K562 (cell line): ENCODE measurements at regions not wholly inside any gene's neighbourhood (a gene's known extent, or its start where the extent isn't known, plus 50 kb on each side); places are given as distances from the start of the nearest gene placed in this dataset.
A peak's percentile ranks its signal among the peaks of the same experiment; 100 is the strongest.

Source experiments
- BCOR ChIP-seq: fragments of 450-650 bp; IDR thresholded peaks from 2 replicates; pipeline ENCODE4 v1.6.1; 2016
- DMBX1 ChIP-seq: fragments of 250-450 bp; sonication (Bioruptor Pico); IDR thresholded peaks from 2 replicates; pipeline ENCODE4 v1.8.0; 2022; ENCODE audit warnings: inconsistent platforms, mild to moderate bottlenecking, moderate library complexity, borderline replicate concordance
- HEY1 ChIP-seq: fragments of 250-450 bp; sonication (Bioruptor Pico); IDR thresholded peaks from 2 replicates; pipeline ENCODE4 v1.5.0; 2020; ENCODE audit warnings: mild to moderate bottlenecking, moderate library complexity, borderline replicate concordance
- HMGN3 ChIP-seq: IDR thresholded peaks from 2 replicates; pipeline ENCODE4 v1.6.1; 2011; ENCODE audit warnings: borderline replicate concordance, low read depth, mild to moderate bottlenecking, mixed read lengths, low read length; ENCODE audit not compliant: insufficient read length; ENCODE audit errors: extremely low read depth
- MTA3 ChIP-seq: fragments of 450-650 bp; formaldehyde crosslinking; IDR thresholded peaks from 2 replicates; pipeline ENCODE4 v1.6.1; 2017; ENCODE audit warnings: mild to moderate bottlenecking, borderline replicate concordance
- PCBP2 ChIP-seq: fragments of 200-400 bp; formaldehyde crosslinking; IDR thresholded peaks from 2 replicates; pipeline ENCODE4 v1.6.1; 2018; ENCODE audit warnings: low read length, low read depth, mild to moderate bottlenecking, moderate library complexity; ENCODE audit not compliant: poor library complexity, severe bottlenecking
- RFX7 ChIP-seq: fragments of 250-450 bp; sonication (Bioruptor Pico); IDR thresholded peaks from 2 replicates; pipeline ENCODE4 v1.5.1; 2021; ENCODE audit warnings: mild to moderate bottlenecking
- TF ChIP-seq, protein P1 (sequence below): fragments of 250-450 bp; sonication (Bioruptor Pico); IDR thresholded peaks from 2 replicates; pipeline ENCODE4 v1.5.0; 2021; ENCODE audit warnings: mild to moderate bottlenecking, borderline replicate concordance
- TF ChIP-seq, protein P2 (sequence below): fragments of 200-600 bp; sonication (generic); IDR thresholded peaks from one replicate; pipeline ENCODE4 v1.6.1; 2012; ENCODE audit warnings: mild to moderate bottlenecking, low read depth, low read length, inconsistent platforms
- TF ChIP-seq, protein P3 (sequence below), 2 experiments: fragments of 450-650 bp; conservative IDR thresholded peaks; 2 replicates each; pipeline ENCODE4 v1.6.1; 2017; ENCODE audit warnings: mild to moderate bottlenecking in 2 of 2, moderate library complexity in 2 of 2

DNA sequence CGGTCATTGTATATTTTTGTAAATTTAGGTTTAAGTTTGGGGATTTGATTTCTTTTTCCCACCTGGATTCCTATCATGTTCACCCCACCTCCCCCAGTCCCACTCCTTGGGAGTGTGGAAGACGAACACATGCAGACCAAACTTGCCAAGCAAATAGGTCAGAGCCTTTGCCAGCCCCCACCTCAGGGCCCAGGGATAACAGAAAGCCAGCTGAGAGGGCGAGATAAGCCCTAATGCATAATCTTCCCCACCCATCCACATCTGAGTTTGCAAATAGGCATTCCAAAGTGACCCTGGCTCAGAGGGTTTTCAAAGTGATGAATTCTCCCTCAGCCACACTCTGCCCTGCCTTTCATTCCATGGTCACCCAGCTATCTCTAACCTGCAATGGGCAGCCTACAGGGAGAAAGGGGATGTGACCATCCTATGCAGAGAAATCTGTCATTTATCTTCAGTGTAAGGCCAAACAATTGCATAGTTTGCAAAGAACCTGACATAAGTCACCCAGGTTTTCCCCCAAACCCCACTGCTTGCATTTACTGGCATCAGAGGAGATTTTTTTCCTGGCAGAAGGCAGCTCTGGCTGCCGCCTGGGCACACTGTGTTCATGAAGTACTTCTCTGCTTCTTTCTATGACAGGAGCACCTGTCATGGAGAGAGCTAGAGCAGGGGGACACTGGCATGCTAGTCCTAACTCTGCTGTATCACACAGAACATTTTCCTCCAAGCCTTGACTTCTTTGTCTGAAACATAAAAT is 69.0 kb upstream of the NFIA start (continued):
- TF ChIP-seq RFX7 (CRISPR knock-in tag) (no peak), HEY1 (CRISPR knock-in tag) (no peak), HMGN3 (peak; percentile 95), MTA3 (peak; percentile 96), DMBX1 (CRISPR knock-in tag) (peak; percentile 82; the same call in 1 of the 2 replicates), PCBP2 (no peak), BCOR (peak; percentile 74)
- TF ChIP-seq, protein P1, sequence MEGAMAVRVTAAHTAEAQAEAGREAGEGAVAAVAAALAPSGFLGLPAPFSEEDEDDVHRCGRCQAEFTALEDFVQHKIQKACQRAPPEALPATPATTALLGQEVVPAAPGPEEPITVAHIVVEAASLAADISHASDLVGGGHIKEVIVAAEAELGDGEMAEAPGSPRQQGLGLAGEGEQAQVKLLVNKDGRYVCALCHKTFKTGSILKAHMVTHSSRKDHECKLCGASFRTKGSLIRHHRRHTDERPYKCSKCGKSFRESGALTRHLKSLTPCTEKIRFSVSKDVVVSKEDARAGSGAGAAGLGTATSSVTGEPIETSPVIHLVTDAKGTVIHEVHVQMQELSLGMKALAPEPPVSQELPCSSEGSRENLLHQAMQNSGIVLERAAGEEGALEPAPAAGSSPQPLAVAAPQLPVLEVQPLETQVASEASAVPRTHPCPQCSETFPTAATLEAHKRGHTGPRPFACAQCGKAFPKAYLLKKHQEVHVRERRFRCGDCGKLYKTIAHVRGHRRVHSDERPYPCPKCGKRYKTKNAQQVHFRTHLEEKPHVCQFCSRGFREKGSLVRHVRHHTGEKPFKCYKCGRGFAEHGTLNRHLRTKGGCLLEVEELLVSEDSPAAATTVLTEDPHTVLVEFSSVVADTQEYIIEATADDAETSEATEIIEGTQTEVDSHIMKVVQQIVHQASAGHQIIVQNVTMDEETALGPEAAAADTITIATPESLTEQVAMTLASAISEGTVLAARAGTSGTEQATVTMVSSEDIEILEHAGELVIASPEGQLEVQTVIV, result no peak
- TF ChIP-seq, protein P2, sequence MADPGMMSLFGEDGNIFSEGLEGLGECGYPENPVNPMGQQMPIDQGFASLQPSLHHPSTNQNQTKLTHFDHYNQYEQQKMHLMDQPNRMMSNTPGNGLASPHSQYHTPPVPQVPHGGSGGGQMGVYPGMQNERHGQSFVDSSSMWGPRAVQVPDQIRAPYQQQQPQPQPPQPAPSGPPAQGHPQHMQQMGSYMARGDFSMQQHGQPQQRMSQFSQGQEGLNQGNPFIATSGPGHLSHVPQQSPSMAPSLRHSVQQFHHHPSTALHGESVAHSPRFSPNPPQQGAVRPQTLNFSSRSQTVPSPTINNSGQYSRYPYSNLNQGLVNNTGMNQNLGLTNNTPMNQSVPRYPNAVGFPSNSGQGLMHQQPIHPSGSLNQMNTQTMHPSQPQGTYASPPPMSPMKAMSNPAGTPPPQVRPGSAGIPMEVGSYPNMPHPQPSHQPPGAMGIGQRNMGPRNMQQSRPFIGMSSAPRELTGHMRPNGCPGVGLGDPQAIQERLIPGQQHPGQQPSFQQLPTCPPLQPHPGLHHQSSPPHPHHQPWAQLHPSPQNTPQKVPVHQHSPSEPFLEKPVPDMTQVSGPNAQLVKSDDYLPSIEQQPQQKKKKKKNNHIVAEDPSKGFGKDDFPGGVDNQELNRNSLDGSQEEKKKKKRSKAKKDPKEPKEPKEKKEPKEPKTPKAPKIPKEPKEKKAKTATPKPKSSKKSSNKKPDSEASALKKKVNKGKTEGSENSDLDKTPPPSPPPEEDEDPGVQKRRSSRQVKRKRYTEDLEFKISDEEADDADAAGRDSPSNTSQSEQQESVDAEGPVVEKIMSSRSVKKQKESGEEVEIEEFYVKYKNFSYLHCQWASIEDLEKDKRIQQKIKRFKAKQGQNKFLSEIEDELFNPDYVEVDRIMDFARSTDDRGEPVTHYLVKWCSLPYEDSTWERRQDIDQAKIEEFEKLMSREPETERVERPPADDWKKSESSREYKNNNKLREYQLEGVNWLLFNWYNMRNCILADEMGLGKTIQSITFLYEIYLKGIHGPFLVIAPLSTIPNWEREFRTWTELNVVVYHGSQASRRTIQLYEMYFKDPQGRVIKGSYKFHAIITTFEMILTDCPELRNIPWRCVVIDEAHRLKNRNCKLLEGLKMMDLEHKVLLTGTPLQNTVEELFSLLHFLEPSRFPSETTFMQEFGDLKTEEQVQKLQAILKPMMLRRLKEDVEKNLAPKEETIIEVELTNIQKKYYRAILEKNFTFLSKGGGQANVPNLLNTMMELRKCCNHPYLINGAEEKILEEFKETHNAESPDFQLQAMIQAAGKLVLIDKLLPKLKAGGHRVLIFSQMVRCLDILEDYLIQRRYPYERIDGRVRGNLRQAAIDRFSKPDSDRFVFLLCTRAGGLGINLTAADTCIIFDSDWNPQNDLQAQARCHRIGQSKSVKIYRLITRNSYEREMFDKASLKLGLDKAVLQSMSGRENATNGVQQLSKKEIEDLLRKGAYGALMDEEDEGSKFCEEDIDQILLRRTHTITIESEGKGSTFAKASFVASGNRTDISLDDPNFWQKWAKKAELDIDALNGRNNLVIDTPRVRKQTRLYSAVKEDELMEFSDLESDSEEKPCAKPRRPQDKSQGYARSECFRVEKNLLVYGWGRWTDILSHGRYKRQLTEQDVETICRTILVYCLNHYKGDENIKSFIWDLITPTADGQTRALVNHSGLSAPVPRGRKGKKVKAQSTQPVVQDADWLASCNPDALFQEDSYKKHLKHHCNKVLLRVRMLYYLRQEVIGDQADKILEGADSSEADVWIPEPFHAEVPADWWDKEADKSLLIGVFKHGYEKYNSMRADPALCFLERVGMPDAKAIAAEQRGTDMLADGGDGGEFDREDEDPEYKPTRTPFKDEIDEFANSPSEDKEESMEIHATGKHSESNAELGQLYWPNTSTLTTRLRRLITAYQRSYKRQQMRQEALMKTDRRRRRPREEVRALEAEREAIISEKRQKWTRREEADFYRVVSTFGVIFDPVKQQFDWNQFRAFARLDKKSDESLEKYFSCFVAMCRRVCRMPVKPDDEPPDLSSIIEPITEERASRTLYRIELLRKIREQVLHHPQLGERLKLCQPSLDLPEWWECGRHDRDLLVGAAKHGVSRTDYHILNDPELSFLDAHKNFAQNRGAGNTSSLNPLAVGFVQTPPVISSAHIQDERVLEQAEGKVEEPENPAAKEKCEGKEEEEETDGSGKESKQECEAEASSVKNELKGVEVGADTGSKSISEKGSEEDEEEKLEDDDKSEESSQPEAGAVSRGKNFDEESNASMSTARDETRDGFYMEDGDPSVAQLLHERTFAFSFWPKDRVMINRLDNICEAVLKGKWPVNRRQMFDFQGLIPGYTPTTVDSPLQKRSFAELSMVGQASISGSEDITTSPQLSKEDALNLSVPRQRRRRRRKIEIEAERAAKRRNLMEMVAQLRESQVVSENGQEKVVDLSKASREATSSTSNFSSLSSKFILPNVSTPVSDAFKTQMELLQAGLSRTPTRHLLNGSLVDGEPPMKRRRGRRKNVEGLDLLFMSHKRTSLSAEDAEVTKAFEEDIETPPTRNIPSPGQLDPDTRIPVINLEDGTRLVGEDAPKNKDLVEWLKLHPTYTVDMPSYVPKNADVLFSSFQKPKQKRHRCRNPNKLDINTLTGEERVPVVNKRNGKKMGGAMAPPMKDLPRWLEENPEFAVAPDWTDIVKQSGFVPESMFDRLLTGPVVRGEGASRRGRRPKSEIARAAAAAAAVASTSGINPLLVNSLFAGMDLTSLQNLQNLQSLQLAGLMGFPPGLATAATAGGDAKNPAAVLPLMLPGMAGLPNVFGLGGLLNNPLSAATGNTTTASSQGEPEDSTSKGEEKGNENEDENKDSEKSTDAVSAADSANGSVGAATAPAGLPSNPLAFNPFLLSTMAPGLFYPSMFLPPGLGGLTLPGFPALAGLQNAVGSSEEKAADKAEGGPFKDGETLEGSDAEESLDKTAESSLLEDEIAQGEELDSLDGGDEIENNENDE, result no peak
- TF ChIP-seq, protein P3, sequence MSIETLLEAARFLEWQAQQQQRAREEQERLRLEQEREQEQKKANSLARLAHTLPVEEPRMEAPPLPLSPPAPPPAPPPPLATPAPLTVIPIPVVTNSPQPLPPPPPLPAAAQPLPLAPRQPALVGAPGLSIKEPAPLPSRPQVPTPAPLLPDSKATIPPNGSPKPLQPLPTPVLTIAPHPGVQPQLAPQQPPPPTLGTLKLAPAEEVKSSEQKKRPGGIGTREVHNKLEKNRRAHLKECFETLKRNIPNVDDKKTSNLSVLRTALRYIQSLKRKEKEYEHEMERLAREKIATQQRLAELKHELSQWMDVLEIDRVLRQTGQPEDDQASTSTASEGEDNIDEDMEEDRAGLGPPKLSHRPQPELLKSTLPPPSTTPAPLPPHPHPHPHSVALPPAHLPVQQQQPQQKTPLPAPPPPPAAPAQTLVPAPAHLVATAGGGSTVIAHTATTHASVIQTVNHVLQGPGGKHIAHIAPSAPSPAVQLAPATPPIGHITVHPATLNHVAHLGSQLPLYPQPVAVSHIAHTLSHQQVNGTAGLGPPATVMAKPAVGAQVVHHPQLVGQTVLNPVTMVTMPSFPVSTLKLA (conservative IDR thresholded peaks at IDR 0.05), result peak in 1 of 2 experiments; percentile 58; a peak in 3 of 4 replicates
